C4-2B (cell line): ENCODE measurements at regions not wholly inside any gene's neighbourhood (a gene's known extent, or its start where the extent isn't known, plus 50 kb on each side); places are given as distances from the start of the nearest gene placed in this dataset.
"Not testable (repeated sequence)": the region's sequence is repeated elsewhere in the genome, so short reads cannot be mapped to it uniquely, and the experiment has no call there.

Experiments used
- H3K27ac ChIP-seq: fragments of 450-650 bp; 2 replicates; pipeline ENCODE4 v1.5.1; 2017
- ZFX ChIP-seq: fragments of 450-650 bp; IDR thresholded peaks from 2 replicates; pipeline ENCODE4 v1.6.1; 2017
- TF ChIP-seq, protein P1 (sequence below): fragments of 450-650 bp; conservative IDR thresholded peaks from 2 replicates; pipeline ENCODE4 v1.5.1; 2017; ENCODE audit warnings: mild to moderate bottlenecking

DNA sequence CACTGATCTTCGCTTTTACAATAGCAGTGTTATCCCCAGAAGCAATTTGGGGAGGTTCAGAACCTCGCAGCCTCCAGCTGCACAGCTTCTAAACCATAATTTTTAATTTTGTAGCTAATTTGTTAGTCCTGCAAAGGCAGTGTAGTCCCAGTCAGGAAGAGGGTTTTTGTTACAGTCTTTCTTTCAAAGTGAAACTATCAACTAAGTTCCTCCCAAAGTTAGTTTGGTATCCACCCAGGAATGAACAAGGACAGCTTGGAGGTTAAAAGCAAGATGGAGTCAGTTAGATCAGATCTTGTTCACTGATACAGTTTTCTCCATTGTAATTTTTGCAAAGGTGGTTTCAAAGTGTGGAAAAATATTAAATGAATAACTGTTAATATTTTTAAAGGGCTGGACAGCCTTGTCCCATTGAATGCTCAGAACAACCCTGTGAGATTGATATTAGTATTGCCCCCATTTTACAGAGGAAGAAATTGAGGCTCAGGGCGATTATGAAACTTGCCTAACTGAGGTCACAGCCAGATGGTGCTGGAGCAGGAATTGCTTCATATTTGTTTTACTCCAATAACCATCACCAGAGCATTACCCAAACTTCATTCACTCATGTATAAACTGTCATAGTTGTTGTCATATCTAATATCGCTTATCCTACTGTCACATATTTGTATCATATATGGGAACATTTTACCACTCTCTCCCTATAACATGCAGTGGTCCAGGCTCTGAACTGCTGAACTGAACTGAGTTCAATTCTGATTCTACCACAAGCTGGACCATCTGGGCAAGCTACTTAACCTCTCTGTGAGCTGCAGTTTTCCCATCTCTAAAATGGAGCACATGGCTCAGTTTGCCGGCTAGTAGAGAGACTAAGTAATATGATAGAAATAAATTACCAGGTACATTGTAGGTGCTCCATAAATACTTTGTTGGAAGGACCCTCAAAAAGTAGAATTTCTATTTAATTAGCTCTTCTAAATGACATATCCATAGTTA is 213.8 kb downstream of the BCAS1 start:
- TF ChIP-seq, protein P1, sequence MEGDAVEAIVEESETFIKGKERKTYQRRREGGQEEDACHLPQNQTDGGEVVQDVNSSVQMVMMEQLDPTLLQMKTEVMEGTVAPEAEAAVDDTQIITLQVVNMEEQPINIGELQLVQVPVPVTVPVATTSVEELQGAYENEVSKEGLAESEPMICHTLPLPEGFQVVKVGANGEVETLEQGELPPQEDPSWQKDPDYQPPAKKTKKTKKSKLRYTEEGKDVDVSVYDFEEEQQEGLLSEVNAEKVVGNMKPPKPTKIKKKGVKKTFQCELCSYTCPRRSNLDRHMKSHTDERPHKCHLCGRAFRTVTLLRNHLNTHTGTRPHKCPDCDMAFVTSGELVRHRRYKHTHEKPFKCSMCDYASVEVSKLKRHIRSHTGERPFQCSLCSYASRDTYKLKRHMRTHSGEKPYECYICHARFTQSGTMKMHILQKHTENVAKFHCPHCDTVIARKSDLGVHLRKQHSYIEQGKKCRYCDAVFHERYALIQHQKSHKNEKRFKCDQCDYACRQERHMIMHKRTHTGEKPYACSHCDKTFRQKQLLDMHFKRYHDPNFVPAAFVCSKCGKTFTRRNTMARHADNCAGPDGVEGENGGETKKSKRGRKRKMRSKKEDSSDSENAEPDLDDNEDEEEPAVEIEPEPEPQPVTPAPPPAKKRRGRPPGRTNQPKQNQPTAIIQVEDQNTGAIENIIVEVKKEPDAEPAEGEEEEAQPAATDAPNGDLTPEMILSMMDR: no peak
- TF ChIP-seq ZFX: no peak
- no peak overlapping the region for H3K27ac ChIP-seq

DNA sequence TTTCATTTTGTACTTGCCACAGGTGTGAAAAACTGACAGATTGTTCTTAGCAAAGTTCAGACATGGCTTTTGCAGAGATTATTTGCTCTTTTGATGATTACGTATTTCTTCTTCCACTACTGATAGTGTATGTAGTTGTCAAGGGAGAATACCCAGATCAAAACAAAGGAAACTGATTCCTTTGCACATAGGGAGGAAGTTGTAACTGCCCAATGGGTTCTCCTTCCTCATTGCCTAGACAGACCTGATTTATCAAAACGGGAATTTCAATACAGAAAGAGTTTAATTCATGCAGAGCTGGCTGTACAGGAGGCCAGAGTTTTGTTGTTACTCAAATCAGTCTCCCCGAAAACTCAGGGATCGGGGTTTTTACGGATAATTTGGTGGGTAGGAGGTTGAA is 214.7 kb downstream of the BCAS1 start:
- TF ChIP-seq, protein P1: no peak
- no peak for TF ChIP-seq ZFX
- 0 out of 2 replicates have a peak overlapping the region, but pooled peaks have one; percentile 9 for H3K27ac ChIP-seq

DNA sequence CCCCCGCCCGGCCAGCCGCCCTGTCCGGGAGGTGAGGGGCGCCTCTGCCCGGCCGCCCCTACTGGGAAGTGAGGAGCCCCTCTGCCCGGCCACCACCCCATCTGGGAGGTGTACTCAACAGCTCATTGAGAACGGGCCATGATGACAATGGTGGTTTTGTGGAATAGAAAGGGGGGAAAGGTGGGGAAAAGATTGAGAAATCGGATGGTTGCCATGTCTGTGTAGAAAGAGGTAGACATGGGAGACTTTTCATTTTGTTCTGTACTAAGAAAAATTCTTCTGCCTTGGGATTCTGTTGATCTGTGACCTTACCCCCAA is 215.8 kb downstream of the BCAS1 start:
- H3K27ac ChIP-seq: not testable (repeated sequence)

DNA sequence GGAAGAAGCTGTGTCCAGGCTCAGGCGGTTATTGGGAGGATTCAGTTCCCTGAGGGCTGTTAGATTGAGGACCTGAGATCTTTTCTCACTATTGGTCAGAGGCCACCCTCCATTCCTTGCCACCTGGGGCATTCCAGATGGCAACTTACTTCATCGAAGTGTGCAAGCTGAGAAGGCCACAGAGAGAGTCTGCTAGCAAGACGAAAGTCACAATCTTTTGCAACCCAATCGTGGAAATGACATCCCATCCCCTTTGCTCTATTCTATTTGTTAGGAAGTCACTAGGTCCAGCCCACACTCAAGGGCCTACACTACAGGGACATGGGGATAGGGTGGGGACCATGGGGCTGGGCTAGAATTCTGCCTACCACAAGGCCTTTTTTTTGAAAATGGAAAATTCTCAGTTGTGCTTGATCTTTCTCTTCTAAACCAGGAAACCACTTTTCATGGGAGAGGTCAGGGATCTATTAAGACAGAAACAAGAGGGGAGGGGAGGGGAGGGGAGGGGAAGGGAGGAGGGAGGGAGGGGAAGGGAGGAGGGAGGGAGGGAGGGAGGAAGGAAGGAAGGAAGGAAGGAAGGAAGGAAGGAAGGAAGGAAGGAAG is 217.2 kb downstream of the BCAS1 start:
- H3K27ac ChIP-seq: peak overlapping the region; percentile 88
- TF ChIP-seq, protein P1: no peak
- no peak for TF ChIP-seq ZFX

DNA sequence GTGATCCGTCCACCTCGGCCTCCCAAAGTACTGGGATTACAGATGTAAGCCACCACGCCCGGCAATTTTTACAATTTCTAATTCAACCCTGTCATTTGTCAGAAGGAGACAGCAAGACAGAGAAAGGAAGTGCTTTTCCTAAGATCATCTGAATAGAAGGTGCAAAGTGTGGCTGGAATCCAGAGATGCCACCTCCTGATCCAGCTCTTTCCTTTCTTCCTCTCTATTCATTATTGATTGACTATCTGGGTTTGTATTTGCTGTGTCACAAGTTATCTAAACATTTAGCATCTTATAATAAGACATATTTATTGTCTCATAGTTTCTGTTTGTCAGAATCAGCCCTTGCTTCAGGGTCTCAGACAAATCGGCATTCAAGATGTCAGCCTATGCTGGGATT is 217.7 kb downstream of the BCAS1 start:
- TF ChIP-seq, protein P1: no peak
- TF ChIP-seq ZFX: no peak
- peak overlapping the region; percentile 88 for H3K27ac ChIP-seq

DNA sequence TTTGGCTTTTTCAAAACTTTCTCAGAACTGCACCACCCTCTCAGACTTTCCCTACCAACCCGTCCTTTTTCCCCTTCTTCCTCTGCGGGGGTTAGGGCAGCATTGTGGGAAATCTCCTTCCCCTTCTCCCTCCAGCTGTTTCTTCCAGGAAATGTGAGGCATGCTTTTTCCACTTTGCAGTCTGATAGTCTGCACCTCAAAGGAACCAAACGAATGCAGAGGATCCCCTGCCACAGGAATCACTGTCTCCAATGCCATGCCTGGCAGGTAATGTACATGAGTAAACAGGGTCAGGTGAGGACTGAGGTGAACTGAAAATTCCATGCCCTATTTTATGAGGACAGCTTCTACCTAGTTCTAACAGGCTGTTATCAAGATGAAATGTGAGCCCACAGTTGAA is 218.4 kb downstream of the BCAS1 start:
- peak overlapping the region; percentile 88 for H3K27ac ChIP-seq
- TF ChIP-seq ZFX: no peak
- TF ChIP-seq, protein P1: no peak

DNA sequence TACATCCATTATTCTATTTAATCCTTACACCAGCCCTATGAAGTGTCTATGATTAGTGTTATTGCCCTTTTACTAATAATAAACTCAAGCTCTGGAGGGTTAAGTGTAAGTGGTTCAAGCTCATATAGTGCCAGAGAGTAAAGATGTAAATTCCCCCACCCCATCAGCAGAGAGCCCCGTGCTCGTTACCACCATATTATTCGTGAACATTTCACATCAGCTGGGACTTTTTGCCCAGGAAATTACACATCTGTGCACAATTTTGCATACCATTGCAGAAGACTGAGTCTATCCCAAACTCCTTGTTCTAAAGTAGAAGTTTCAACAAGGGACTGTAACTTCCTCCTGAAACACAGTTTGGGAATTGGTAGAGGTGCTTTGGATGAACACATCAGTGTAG is 220.1 kb downstream of the BCAS1 start:
- no peak for TF ChIP-seq ZFX
- TF ChIP-seq, protein P1: no peak
- H3K27ac ChIP-seq: peak overlapping the region; percentile 88
